ENCODE measurements at regions not wholly inside any gene's neighbourhood (a gene's known extent, or its start where the extent isn't known, plus 50 kb on each side); places are given as distances from the start of the nearest gene placed in this dataset.

DNA sequence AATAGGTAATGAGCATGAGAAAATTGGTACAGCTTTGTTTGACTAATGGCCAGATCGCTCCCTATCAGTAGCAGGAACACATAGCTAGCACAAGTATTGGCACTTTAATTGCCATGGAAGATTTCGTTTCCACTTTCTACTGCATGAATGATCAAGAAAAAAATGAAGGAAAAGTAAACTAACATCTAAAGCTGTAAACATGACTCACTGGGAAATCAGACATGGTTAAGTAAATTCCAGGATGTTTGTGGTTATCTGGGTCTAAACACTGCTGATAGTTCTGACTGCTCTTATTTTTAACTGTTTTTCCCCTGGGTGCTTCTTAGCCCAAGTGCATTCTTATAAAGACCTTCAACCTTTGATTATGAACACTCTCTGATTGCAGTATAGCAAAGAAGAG is 388.9 kb downstream of the NR2F1-AS1 start:
- H3K27ac ChIP-seq: no peak overlapping the region
- no peak for TF ChIP-seq CTCF (IDR thresholded peaks at IDR 0.05)
- TF ChIP-seq ZFX (IDR thresholded peaks at IDR 0.05; ENCODE audit: borderline replicate concordance): no peak

GRCh38 chr5:93191035-93191817 is 389.8 kb downstream of the NR2F1-AS1 start:
- no peak overlapping the region for H3K27ac ChIP-seq
- TF ChIP-seq ZFX (IDR thresholded peaks at IDR 0.05; ENCODE audit: borderline replicate concordance) (no peak), CTCF (IDR thresholded peaks at IDR 0.05) (no peak)

DNA sequence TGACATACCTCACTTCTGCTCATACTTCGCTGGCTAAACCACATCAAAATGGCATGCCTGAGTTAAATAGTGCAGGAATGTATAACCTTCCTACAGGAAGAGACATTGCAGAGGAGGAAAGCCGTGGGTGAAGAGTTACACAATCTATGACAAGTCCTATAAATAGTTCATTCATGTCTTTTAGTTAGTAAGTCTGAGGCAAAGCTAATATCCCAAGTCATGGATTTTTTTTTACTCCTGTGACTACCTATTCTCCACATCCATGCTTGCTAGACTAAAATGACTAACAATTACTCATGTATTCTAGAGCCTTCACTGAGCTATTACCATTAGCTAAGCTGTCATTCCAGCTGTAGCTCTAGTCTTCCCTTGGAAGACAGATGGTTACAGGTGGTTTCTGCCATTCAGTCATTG is 391.3 kb downstream of the NR2F1-AS1 start:
- no peak overlapping the region for H3K27ac ChIP-seq
- TF ChIP-seq CTCF (IDR thresholded peaks at IDR 0.05) (no peak), ZFX (IDR thresholded peaks at IDR 0.05; ENCODE audit: borderline replicate concordance) (no peak)

- TF ChIP-seq CTCF (IDR thresholded peaks at IDR 0.05) (no peak), ZFX (IDR thresholded peaks at IDR 0.05; ENCODE audit: borderline replicate concordance) (no peak)
These were observed 392.0 kb downstream of the NR2F1-AS1 start for GRCh38 chr5:93188876-93189485.

DNA sequence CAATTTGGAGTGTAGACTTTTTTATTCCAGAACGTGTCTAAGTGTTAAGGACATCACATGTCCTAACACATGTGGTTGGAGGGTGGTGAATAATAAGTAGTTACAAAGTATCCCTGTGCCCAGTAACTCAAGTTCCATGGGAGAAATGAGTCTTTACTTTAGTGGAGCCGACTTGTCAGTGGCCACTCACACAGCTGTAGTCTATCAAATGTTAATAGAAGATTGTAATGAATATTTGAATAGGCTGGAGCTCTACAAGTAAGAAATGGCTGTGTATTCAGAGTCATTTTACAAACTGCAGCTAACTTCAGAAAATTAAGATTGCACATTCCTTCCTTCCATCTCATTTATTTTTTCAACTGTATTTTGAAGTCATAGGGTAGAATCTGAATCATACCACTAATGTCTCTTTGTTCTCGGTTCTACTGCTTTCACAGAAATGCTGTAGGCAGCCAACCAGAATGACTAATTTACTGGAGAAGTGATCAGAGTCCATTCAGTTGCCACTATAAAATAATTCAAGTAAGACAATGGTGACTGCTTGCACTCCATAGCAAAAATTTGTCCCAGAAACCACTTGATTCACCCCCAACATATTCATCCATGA is 394.8 kb downstream of the NR2F1-AS1 start:
- TF ChIP-seq ZFX (IDR thresholded peaks at IDR 0.05; ENCODE audit: borderline replicate concordance) (no peak), CTCF (IDR thresholded peaks at IDR 0.05) (no peak)
- no peak overlapping the region for H3K27ac ChIP-seq

More at GRCh38 chr5:93188876-93189485, 392.0 kb downstream of the NR2F1-AS1 start:
- H3K27ac ChIP-seq: no peak overlapping the region

GRCh38 chr5:93184041-93184440 is 397.0 kb downstream of the NR2F1-AS1 start:
- TF ChIP-seq ZFX (IDR thresholded peaks at IDR 0.05; ENCODE audit: borderline replicate concordance) (no peak), CTCF (IDR thresholded peaks at IDR 0.05) (no peak)
- no peak overlapping the region for H3K27ac ChIP-seq

GRCh38 chr5:93179466-93179865 is 401.6 kb downstream of the NR2F1-AS1 start:
- H3K27ac ChIP-seq: no peak overlapping the region
- no peak for TF ChIP-seq ZFX (IDR thresholded peaks at IDR 0.05; ENCODE audit: borderline replicate concordance)
- no peak for TF ChIP-seq CTCF (IDR thresholded peaks at IDR 0.05)
